ENCODE measurements at regions not wholly inside any gene's neighbourhood (a gene's known extent, or its start where the extent isn't known, plus 50 kb on each side); places are given as distances from the start of the nearest gene placed in this dataset.

GRCh38 chr7:7131273-7131672 lies 51.1 kb upstream of the C1GALT1 start:
- TF ChIP-seq CTCF (IDR thresholded peaks at IDR 0.05), result no peak
- no peak for TF ChIP-seq POLR2A (IDR thresholded peaks at IDR 0.05)
